Adrenal gland (tissue), 9 donors: ENCODE measurements at regions not wholly inside any gene's neighbourhood (a gene's known extent, or its start where the extent isn't known, plus 50 kb on each side); places are given as distances from the start of the nearest gene placed in this dataset.

Experiments
- DNase-seq, 7 donors: peaks; one replicate each; pipeline ENCODE4 v3.0.0-alpha.2; 2019 to 2020
- H3K27ac ChIP-seq, 5 donors: fragments of 200-600 bp; sonication (generic) in 4 of 5; 1 replicate in 3 of 5; 2 replicates in 2 of 5; pipeline versions ENCODE4 v1.5.1 to v1.8.0; 2016 to 2020; ENCODE audit warnings: mild to moderate bottlenecking in 1 of 5
- H3K27me3 ChIP-seq: fragments of 200-600 bp; 2 replicates; pipeline ENCODE4 v1.8.0; 2021
- H3K36me3 ChIP-seq, 2 donors: fragments of 200-600 bp; replicated peaks in 1 of 2; 1 replicate in 1 of 2; 2 replicates in 1 of 2; pipeline versions ENCODE4 v1.5.1 to v1.8.0; 2018 to 2022
- H3K4me1 ChIP-seq, 2 donors: fragments of 200-600 bp; replicated peaks in 1 of 2; 1 replicate in 1 of 2; 2 replicates in 1 of 2; pipeline versions ENCODE4 v1.5.1 to v1.8.0; 2018 to 2021
- H3K4me3 ChIP-seq, 4 donors: fragments of 200-600 bp; sonication (generic) in 3 of 4; one replicate each; pipeline ENCODE4 v1.5.1; 2016 to 2018
- H3K9me3 ChIP-seq, 3 donors: fragments of 200-600 bp; sonication (generic) in 1 of 3; replicated peaks in 1 of 3; 1 replicate in 2 of 3; 2 replicates in 1 of 3; pipeline versions ENCODE4 v1.5.1 to v1.8.0; 2016 to 2021
- POLR2A ChIP-seq, 2 donors: fragments of 450-650 bp; IDR thresholded peaks; one replicate each; pipeline ENCODE4 v1.6.1; 2017; ENCODE audit warnings: antibody characterized with exemption in 2 of 2, mild to moderate bottlenecking in 2 of 2, moderate library complexity in 1 of 2
- WGBS, 4 donors: extraction: QIAGEN DNeasy Blood & Tissue Kit in 2 of 4; methylation state at CpG; one replicate each; pipeline versions ENCODE4 v1.1.5 to v1.1.7; 2013 to 2017; 5-methylcytosine and 5-hydroxymethylcytosine counted together
- intact Hi-C, 2 donors: fragments of 100-400 bp; cut with DNase I; formaldehyde crosslinking; loops; one replicate each; pipeline versions ENCODE4 v1.14.1 to v1.15.0; 2022 to 2023
- TF ChIP-seq, protein P1 (sequence below), 6 experiments: fragments of 450-650 bp in 4 of 6; fragments of 200-600 bp in 2 of 6; sonication (generic) in 1 of 6; IDR thresholded peaks; 1 replicate in 5 of 6; 2 replicates in 1 of 6; pipeline versions ENCODE4 v1.5.1 to v1.8.0; 2016 to 2021; ENCODE audit warnings: antibody characterized with exemption in 6 of 6, mild to moderate bottlenecking in 2 of 6, moderate library complexity in 1 of 6
- donor health status: healthy with polysubstance abuse.
- donor health status: Bipolar disorder and iron deficiency.
- donor health status: DM: yes; HTN: yes; CAD: no.
- donor health status: DM: no; HTN: no; CAD: no.
- donor health status: DM: no; HTN: no; CAD: no.

DNA sequence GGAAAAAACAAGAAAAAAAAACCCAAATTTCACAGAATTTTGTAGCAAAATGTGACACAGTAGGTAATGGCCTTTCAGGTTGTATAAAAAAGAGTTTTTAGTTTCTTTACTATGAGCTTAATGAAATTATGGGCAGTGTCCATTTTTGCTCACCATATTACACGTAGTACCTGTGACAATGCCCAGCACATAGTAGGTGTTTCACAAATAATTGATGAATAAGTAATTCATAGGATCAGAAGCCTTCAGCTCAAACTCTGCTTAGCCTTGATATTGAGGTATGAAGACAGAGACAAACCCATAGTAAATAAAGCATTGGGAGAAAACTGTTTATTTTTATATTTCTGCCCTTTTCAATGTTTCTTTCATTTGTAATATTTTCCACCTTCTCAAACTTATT, 97.2 kb downstream of the LHX9 start:
- 61 to 73% (median 66%) methylated on average over 1 of the region's 1 CpG for WGBS, 4 donors
- H3K27ac ChIP-seq: no peak overlapping the region
- no peak overlapping the region for H3K4me3 ChIP-seq
- H3K9me3 ChIP-seq: no peaks in the 10 kb centered on the region
- DNase-seq: no peak
- no peaks in the 10 kb centered on the region for H3K4me1 ChIP-seq
- intact Hi-C loops: no loop called here
- TF ChIP-seq, protein P1, sequence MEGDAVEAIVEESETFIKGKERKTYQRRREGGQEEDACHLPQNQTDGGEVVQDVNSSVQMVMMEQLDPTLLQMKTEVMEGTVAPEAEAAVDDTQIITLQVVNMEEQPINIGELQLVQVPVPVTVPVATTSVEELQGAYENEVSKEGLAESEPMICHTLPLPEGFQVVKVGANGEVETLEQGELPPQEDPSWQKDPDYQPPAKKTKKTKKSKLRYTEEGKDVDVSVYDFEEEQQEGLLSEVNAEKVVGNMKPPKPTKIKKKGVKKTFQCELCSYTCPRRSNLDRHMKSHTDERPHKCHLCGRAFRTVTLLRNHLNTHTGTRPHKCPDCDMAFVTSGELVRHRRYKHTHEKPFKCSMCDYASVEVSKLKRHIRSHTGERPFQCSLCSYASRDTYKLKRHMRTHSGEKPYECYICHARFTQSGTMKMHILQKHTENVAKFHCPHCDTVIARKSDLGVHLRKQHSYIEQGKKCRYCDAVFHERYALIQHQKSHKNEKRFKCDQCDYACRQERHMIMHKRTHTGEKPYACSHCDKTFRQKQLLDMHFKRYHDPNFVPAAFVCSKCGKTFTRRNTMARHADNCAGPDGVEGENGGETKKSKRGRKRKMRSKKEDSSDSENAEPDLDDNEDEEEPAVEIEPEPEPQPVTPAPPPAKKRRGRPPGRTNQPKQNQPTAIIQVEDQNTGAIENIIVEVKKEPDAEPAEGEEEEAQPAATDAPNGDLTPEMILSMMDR (IDR thresholded peaks at IDR 0.05): no peak
- TF ChIP-seq POLR2A (IDR thresholded peaks at IDR 0.05): no peak
- H3K27me3 ChIP-seq: no peaks in the 10 kb centered on the region
- H3K36me3 ChIP-seq: no peaks in the 10 kb centered on the region

DNA sequence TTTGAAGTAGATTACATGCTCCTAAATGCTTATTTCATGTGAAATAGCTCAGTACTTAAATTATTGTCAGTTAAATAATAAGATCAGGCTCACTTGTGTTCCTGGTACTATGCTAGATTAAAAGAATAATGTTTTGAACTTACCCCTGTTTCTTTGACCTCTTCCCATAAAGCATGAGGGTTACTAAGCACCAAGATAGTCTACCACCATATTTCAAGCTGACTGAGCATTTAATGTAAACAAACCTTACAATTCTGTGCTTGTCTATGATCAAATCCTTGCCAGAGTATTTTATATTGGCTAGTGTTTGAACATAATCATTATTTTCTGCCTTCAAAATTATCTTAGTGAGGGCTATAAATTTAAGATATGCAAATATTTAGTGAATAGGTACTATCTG, 98.1 kb downstream of the LHX9 start:
- intact Hi-C loops: no loop called here
- no peak overlapping the region for H3K4me3 ChIP-seq

GRCh38 chr1:198018529-198018928, 101.4 kb downstream of the LHX9 start:
- intact Hi-C loops: no loop called here
- Histone ChIP-seq H3K36me3 (no peaks in the 10 kb centered on the region), H3K4me1 (no peaks in the 10 kb centered on the region), H3K4me3 (no peak overlapping the region), H3K27me3 (no peaks in the 10 kb centered on the region), H3K9me3 (no peaks in the 10 kb centered on the region), H3K27ac (no peak overlapping the region)
- TF ChIP-seq, protein P1 (IDR thresholded peaks at IDR 0.05): no peak
- no peak for TF ChIP-seq POLR2A (IDR thresholded peaks at IDR 0.05)
- no peak for DNase-seq
- 43 to 67% (median 63%) methylated on average over 1 of the region's 1 CpG for WGBS, 4 donors

More for the DNA sequence above, 98.1 kb downstream of the LHX9 start:
- TF ChIP-seq, protein P1 (IDR thresholded peaks at IDR 0.05): no peak
- no peak for TF ChIP-seq POLR2A (IDR thresholded peaks at IDR 0.05)
- H3K4me1 ChIP-seq: no peaks in the 10 kb centered on the region
- DNase-seq: no peak
- no peaks in the 10 kb centered on the region for H3K9me3 ChIP-seq
- H3K27me3 ChIP-seq: no peaks in the 10 kb centered on the region
- H3K27ac ChIP-seq: no peak overlapping the region
- no peaks in the 10 kb centered on the region for H3K36me3 ChIP-seq

DNA sequence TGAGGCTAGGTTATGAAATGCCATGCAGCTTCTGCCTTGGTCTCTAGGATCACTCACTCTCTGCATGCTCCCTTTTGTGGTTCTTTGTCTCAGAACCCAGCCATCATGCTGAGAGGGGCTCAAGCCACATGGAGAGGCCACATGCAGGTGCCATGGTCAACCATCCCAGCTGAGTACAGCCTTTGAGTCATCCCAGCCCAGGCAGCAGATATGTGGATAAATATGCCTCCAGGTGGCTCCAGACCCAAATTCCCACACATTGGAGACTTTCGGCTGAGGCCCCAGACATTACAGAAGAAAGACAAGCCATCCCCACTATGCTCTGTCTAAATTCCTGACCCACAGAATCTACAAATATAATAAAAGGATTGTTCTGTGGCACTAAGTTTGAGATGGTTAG, 102.0 kb downstream of the LHX9 start:
- DNase-seq: no peak
- Histone ChIP-seq H3K27ac (no peak overlapping the region), H3K27me3 (no peaks in the 10 kb centered on the region), H3K4me1 (no peaks in the 10 kb centered on the region), H3K36me3 (no peaks in the 10 kb centered on the region), H3K4me3 (no peak overlapping the region), H3K9me3 (no peaks in the 10 kb centered on the region)
- 71 to 96% (median 86%) methylated on average over 1 of the region's 1 CpG for WGBS, 4 donors
- TF ChIP-seq, protein P1 (IDR thresholded peaks at IDR 0.05): no peak
- TF ChIP-seq POLR2A (IDR thresholded peaks at IDR 0.05): no peak
- intact Hi-C loops: no loop called here
